Tibial artery (tissue), 4 donors: ENCODE measurements at regions not wholly inside any gene's neighbourhood (a gene's known extent, or its start where the extent isn't known, plus 50 kb on each side); places are given as distances from the start of the nearest gene placed in this dataset.

ENCODE experiments used
- DNase-seq, 2 donors: peaks; one replicate each; pipeline ENCODE4 v3.0.0-alpha.2; 2019
- H3K27ac ChIP-seq, 2 donors: fragments of 200-600 bp; sonication (generic) in 1 of 2; 1 replicate in 1 of 2; 2 replicates in 1 of 2; pipeline ENCODE4 v1.5.1; 2018 to 2019; ENCODE audit warnings: mild to moderate bottlenecking in 1 of 2
- H3K27me3 ChIP-seq, 2 donors: fragments of 200-600 bp; sonication (generic) in 1 of 2; one replicate each; pipeline versions ENCODE4 v1.5.1 to v1.6.0; 2016 to 2019
- H3K36me3 ChIP-seq, 3 donors: fragments of 200-600 bp; sonication (generic) in 2 of 3; one replicate each; pipeline ENCODE4 v1.5.1; 2016 to 2019; ENCODE audit warnings: mild to moderate bottlenecking in 2 of 3
- H3K4me1 ChIP-seq, 4 donors: fragments of 200-600 bp; sonication (generic) in 2 of 4; 1 replicate in 3 of 4; 2 replicates in 1 of 4; pipeline ENCODE4 v1.5.1; 2016 to 2019
- H3K4me3 ChIP-seq, 2 donors: fragments of 200-600 bp; sonication (generic) in 1 of 2; 1 replicate in 1 of 2; 2 replicates in 1 of 2; pipeline ENCODE4 v1.5.1; 2018 to 2019; ENCODE audit warnings: mild to moderate bottlenecking in 2 of 2
- H3K9me3 ChIP-seq, 3 donors: fragments of 200-600 bp; sonication (generic) in 1 of 3; one replicate each; pipeline ENCODE4 v1.5.1; 2016 to 2019
- intact Hi-C: fragments of 100-400 bp; cut with DNase I; formaldehyde crosslinking; loops from one replicate; pipeline ENCODE4 v1.15.0; 2023; ENCODE audit warnings: low total_unique reads
- TF ChIP-seq, protein P1 (sequence below), 2 experiments: fragments of 200-600 bp in 1 of 2; fragments of 450-650 bp in 1 of 2; IDR thresholded peaks; one replicate each; pipeline ENCODE4 v1.5.1; 2017 to 2019; ENCODE audit warnings: antibody characterized with exemption in 2 of 2, mild to moderate bottlenecking in 1 of 2, moderate library complexity in 1 of 2

- no peak overlapping the region for H3K27ac ChIP-seq
- no peaks in the 10 kb centered on the region for H3K27me3 ChIP-seq
- intact Hi-C loops = no loop called here
- H3K9me3 ChIP-seq = no peaks in the 10 kb centered on the region
- DNase-seq = no peak
- H3K4me1 ChIP-seq = no peaks in the 10 kb centered on the region
- no peak overlapping the region for H3K4me3 ChIP-seq
- TF ChIP-seq, protein P1, sequence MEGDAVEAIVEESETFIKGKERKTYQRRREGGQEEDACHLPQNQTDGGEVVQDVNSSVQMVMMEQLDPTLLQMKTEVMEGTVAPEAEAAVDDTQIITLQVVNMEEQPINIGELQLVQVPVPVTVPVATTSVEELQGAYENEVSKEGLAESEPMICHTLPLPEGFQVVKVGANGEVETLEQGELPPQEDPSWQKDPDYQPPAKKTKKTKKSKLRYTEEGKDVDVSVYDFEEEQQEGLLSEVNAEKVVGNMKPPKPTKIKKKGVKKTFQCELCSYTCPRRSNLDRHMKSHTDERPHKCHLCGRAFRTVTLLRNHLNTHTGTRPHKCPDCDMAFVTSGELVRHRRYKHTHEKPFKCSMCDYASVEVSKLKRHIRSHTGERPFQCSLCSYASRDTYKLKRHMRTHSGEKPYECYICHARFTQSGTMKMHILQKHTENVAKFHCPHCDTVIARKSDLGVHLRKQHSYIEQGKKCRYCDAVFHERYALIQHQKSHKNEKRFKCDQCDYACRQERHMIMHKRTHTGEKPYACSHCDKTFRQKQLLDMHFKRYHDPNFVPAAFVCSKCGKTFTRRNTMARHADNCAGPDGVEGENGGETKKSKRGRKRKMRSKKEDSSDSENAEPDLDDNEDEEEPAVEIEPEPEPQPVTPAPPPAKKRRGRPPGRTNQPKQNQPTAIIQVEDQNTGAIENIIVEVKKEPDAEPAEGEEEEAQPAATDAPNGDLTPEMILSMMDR (IDR thresholded peaks at IDR 0.05) = no peak
- H3K36me3 ChIP-seq = no peaks in the 10 kb centered on the region
Observed at GRCh38 chr3:132847849-132848625, 125.8 kb upstream of the NPHP3 start.

DNA sequence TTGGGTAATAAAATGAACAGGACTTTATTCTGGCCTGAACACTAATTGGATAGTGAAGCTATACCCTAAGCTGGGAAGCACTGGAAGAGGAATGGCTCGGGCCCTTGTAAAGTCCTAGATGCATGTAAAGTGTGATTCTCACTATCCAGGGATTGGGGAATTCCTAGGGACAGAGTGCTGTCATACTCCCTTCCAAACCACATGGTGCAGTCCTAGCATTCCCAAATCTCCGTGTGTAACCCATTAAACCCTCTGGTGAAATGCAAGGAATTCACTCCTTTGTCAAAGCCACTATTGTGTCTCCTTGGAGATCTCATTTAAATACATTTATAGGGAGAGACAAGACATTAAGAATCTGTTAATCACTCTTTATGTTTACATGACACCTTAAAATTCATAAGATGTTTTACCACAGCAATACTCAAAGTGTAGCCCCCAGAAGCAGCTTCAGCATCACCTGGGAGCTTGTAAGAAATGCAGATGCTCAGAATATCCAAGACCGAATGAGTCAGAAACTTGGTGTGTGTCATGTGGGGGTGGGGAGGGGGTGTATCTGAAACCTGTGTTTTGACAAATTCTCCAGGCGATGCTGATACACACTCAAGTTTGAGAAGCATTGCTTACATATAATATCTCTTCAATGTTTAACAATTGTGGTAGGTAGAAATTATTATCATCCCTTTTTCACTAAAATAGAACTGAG, 121.8 kb upstream of the NPHP3 start:
- Histone ChIP-seq H3K4me3 (no peak overlapping the region), H3K27me3 (no peaks in the 10 kb centered on the region), H3K9me3 (no peaks in the 10 kb centered on the region), H3K4me1 (no peaks in the 10 kb centered on the region), H3K36me3 (no peaks in the 10 kb centered on the region), H3K27ac (no peak overlapping the region)
- TF ChIP-seq, protein P1 (IDR thresholded peaks at IDR 0.05) = no peak
- intact Hi-C loops = no loop called here
- DNase-seq = no peak

DNA sequence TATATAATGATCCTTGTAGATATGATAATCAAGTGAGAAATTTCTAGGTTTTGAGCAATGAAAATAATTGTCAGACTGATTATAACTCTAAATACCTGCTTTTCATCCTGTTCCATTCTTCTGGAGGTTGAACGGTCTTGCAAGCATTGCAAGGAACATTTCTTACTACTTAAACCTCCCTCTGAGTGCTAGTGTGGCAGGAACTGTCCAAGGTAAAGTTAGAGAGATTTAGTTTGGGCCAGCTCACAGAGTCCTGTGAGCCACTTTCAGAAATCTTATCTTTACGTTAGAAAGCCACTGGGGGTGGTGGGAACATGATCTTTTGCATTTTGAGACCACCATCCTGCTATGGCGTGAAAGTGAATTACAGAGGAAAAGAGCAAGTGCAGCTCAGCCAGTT, 121.1 kb upstream of the NPHP3 start:
- Histone ChIP-seq H3K4me3 (no peak overlapping the region), H3K27ac (no peak overlapping the region), H3K4me1 (no peaks in the 10 kb centered on the region), H3K27me3 (no peaks in the 10 kb centered on the region), H3K36me3 (no peaks in the 10 kb centered on the region), H3K9me3 (no peaks in the 10 kb centered on the region)
- TF ChIP-seq, protein P1 (IDR thresholded peaks at IDR 0.05) = no peak
- intact Hi-C loops = no loop called here
- DNase-seq = no peak

DNA sequence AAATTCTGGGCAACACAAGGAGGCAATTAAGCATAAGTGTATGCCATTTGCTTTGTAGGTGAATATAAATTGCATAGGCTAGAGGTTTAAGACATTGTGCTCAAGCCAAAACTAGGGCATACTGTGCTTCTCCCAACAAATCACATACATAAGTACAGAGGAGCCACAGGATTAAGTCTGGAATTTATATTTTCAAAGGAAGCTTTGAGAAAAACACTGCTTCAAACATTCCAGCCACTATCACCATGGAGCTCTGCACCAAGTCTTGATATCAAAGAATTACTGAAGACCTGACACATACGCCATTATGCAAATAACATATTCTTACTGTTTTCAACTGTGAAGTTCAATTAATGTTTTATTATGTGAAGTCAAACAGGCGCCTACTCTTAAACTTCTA, 119.4 kb upstream of the NPHP3 start:
- Histone ChIP-seq H3K9me3 (no peaks in the 10 kb centered on the region), H3K36me3 (no peaks in the 10 kb centered on the region), H3K4me1 (no peaks in the 10 kb centered on the region), H3K4me3 (no peak overlapping the region), H3K27me3 (no peaks in the 10 kb centered on the region), H3K27ac (no peak overlapping the region)
- DNase-seq = no peak
- TF ChIP-seq, protein P1 (IDR thresholded peaks at IDR 0.05) = no peak
- intact Hi-C loops = no loop called here

DNA sequence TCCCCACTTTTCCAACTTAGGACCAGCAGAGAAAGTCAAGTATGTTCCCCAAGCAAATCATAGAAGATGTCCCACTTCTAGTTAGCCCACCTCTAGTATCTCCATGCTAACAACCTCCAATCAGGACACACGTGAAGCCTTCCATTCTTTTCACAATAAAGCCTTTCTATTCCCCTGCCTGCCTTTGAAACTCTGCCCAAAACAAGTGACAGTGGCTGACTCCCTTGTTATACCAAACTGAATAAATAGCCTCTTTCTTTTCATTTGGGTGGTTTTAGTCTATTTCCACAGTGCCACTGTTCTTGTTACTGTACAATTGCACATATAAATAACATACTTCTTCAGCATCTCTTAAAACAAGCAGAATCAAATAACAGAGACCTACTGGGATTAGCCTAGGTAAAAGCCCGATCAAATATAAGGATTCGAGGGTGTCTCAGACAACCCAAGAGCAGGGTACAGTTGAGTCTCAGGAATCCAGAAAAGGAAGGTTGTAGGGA, 118.0 kb upstream of the NPHP3 start:
- Histone ChIP-seq H3K36me3 (no peaks in the 10 kb centered on the region), H3K27ac (no peak overlapping the region), H3K27me3 (no peaks in the 10 kb centered on the region), H3K9me3 (no peaks in the 10 kb centered on the region), H3K4me3 (no peak overlapping the region), H3K4me1 (no peaks in the 10 kb centered on the region)
- DNase-seq = no peak
- TF ChIP-seq, protein P1 (IDR thresholded peaks at IDR 0.05) = no peak
- intact Hi-C loops = no loop called here
